SJSA1 (cell line): ENCODE measurements at regions not wholly inside any gene's neighbourhood (a gene's known extent, or its start where the extent isn't known, plus 50 kb on each side); places are given as distances from the start of the nearest gene placed in this dataset.
A peak's percentile ranks its signal among the peaks of the same experiment; 100 is the strongest.

ENCODE experiments used
- DNase-seq, 2 experiments: peaks; one replicate each; pipeline ENCODE4 v3.0.0-alpha.2; 2015 to 2020; ENCODE audit warnings: low spot score in 2 of 2, low read depth in 1 of 2
- H3K27ac ChIP-seq: fragments of 250-450 bp; sonication (Bioruptor Pico); 2 replicates; pipeline ENCODE4 v1.5.1; 2020; ENCODE audit warnings: mild to moderate bottlenecking, moderate library complexity
- H3K27me3 ChIP-seq: fragments of 250-450 bp; sonication (Bioruptor Pico); replicated peaks from 2 replicates; pipeline ENCODE4 v1.5.1; 2020; ENCODE audit warnings: mild to moderate bottlenecking, moderate library complexity
- H3K36me3 ChIP-seq: fragments of 250-450 bp; sonication (Bioruptor Pico); 2 replicates; pipeline ENCODE4 v1.5.1; 2020; ENCODE audit warnings: mild to moderate bottlenecking
- H3K4me1 ChIP-seq: fragments of 250-450 bp; sonication (Bioruptor Pico); replicated peaks from 2 replicates; pipeline ENCODE4 v1.6.1; 2021; ENCODE audit warnings: mild to moderate bottlenecking
- H3K4me3 ChIP-seq: fragments of 250-450 bp; sonication (Bioruptor Pico); 2 replicates; pipeline ENCODE4 v1.5.1; 2020; ENCODE audit warnings: mild to moderate bottlenecking
- H3K9me3 ChIP-seq: fragments of 250-450 bp; sonication (Bioruptor Pico); replicated peaks from 2 replicates; pipeline ENCODE4 v1.5.1; 2020; ENCODE audit warnings: mild to moderate bottlenecking

GRCh38 chr6:11633741-11634509 lies 96.4 kb downstream of the TMEM170B start:
- Histone ChIP-seq H3K9me3 (no peaks in the 10 kb centered on the region), H3K27me3 (no peaks in the 10 kb centered on the region), H3K36me3 (no peaks in the 10 kb centered on the region), H3K4me3 (no peak overlapping the region), H3K27ac (peak overlapping the region; percentile 86), H3K4me1 (peaks cover 37% of the 10 kb centered on the region)
- DNase-seq: no peak

GRCh38 chr6:11634948-11635347 lies 97.4 kb downstream of the TMEM170B start:
- Histone ChIP-seq H3K4me3 (no peak overlapping the region), H3K27ac (no peak overlapping the region), H3K4me1 (peaks cover 37% of the 10 kb centered on the region), H3K9me3 (no peaks in the 10 kb centered on the region), H3K27me3 (no peaks in the 10 kb centered on the region), H3K36me3 (no peaks in the 10 kb centered on the region)
- DNase-seq: no peak

GRCh38 chr6:11636121-11636520 lies 98.6 kb downstream of the TMEM170B start:
- no peak for DNase-seq
- peaks cover 39% of the 10 kb centered on the region for H3K4me1 ChIP-seq
- no peak overlapping the region for H3K4me3 ChIP-seq
- no peaks in the 10 kb centered on the region for H3K27me3 ChIP-seq
- no peaks in the 10 kb centered on the region for H3K36me3 ChIP-seq
- no peaks in the 10 kb centered on the region for H3K9me3 ChIP-seq
- H3K27ac ChIP-seq: no peak overlapping the region

GRCh38 chr6:11637266-11637665 lies 99.7 kb downstream of the TMEM170B start:
- DNase-seq: peak in 1 of 2 experiments; percentile 36
- H3K27ac ChIP-seq: peak overlapping the region; percentile 20; the same call in 1 of the 2 replicates

GRCh38 chr6:11639376-11640235 lies 102.1 kb downstream of the TMEM170B start:
- Histone ChIP-seq H3K9me3 (peaks cover 4% of the 10 kb centered on the region; the same call in 1 of the 2 replicates), H3K27me3 (no peaks in the 10 kb centered on the region), H3K4me3 (no peak overlapping the region), H3K4me1 (peaks cover 29% of the 10 kb centered on the region), H3K27ac (no peak overlapping the region), H3K36me3 (0 out of 2 replicates have a peak, but pooled peaks cover under 1% of the 10 kb centered on the region)
- no peak for DNase-seq

More at GRCh38 chr6:11637266-11637665, 99.7 kb downstream of the TMEM170B start:
- H3K36me3 ChIP-seq: no peaks in the 10 kb centered on the region
- no peaks in the 10 kb centered on the region for H3K27me3 ChIP-seq
- H3K4me1 ChIP-seq: peaks cover 40% of the 10 kb centered on the region
- H3K4me3 ChIP-seq: no peak overlapping the region
- H3K9me3 ChIP-seq: peaks cover 4% of the 10 kb centered on the region; the same call in 1 of the 2 replicates

GRCh38 chr6:11640486-11640885 lies 102.9 kb downstream of the TMEM170B start:
- Histone ChIP-seq H3K36me3 (peaks cover 4% of the 10 kb centered on the region; the same call in 1 of the 2 replicates), H3K27me3 (no peaks in the 10 kb centered on the region), H3K4me3 (no peak overlapping the region), H3K9me3 (peaks cover 4% of the 10 kb centered on the region; the same call in 1 of the 2 replicates), H3K27ac (no peak overlapping the region), H3K4me1 (peaks cover 30% of the 10 kb centered on the region)
- no peak for DNase-seq

GRCh38 chr6:11644071-11644470 lies 106.5 kb downstream of the TMEM170B start:
- Histone ChIP-seq H3K27me3 (no peaks in the 10 kb centered on the region), H3K4me1 (peaks cover 27% of the 10 kb centered on the region), H3K4me3 (no peak overlapping the region), H3K27ac (no peak overlapping the region), H3K36me3 (peaks cover 4% of the 10 kb centered on the region; the same call in 1 of the 2 replicates), H3K9me3 (peaks cover 7% of the 10 kb centered on the region)
- DNase-seq: no peak

- Histone ChIP-seq H3K27ac (no peak overlapping the region), H3K4me1 (peaks cover 32% of the 10 kb centered on the region), H3K9me3 (peaks cover 7% of the 10 kb centered on the region), H3K27me3 (no peaks in the 10 kb centered on the region), H3K36me3 (peaks cover 4% of the 10 kb centered on the region; the same call in 1 of the 2 replicates), H3K4me3 (no peak overlapping the region)
- no peak for DNase-seq
Observed at GRCh38 chr6:11644601-11645000, 107.1 kb downstream of the TMEM170B start.

- Histone ChIP-seq H3K9me3 (peaks cover 7% of the 10 kb centered on the region), H3K27me3 (no peaks in the 10 kb centered on the region), H3K4me1 (peaks cover 36% of the 10 kb centered on the region), H3K4me3 (no peak overlapping the region), H3K36me3 (peaks cover 4% of the 10 kb centered on the region; the same call in 1 of the 2 replicates), H3K27ac (no peak overlapping the region)
- DNase-seq: no peak
Observed at GRCh38 chr6:11645016-11645415, 107.5 kb downstream of the TMEM170B start.

GRCh38 chr6:11648436-11648775 lies 110.9 kb downstream of the TMEM170B start:
- Histone ChIP-seq H3K27me3 (no peaks in the 10 kb centered on the region), H3K36me3 (peaks cover 4% of the 10 kb centered on the region; the same call in 1 of the 2 replicates), H3K4me3 (no peak overlapping the region), H3K4me1 (peaks cover 58% of the 10 kb centered on the region), H3K9me3 (peaks cover 2% of the 10 kb centered on the region; the same call in 1 of the 2 replicates), H3K27ac (no peak overlapping the region)
- no peak for DNase-seq

- DNase-seq: no peak
- peaks cover 63% of the 10 kb centered on the region for H3K4me1 ChIP-seq
- no peaks in the 10 kb centered on the region for H3K27me3 ChIP-seq
- peak overlapping the region; percentile 96 for H3K27ac ChIP-seq
- H3K36me3 ChIP-seq: peaks cover 4% of the 10 kb centered on the region; the same call in 1 of the 2 replicates
- H3K9me3 ChIP-seq: peaks cover 2% of the 10 kb centered on the region; the same call in 1 of the 2 replicates
- H3K4me3 ChIP-seq: no peak overlapping the region
Observed at GRCh38 chr6:11648889-11649288, 111.3 kb downstream of the TMEM170B start.

GRCh38 chr6:11650025-11650696 lies 112.6 kb downstream of the TMEM170B start:
- H3K27me3 ChIP-seq: no peaks in the 10 kb centered on the region
- H3K9me3 ChIP-seq: peaks cover 2% of the 10 kb centered on the region; the same call in 1 of the 2 replicates
- peak; percentile 97 to 98 for DNase-seq
- peak overlapping the region; percentile 96 for H3K27ac ChIP-seq
- H3K36me3 ChIP-seq: no peaks in the 10 kb centered on the region; the same call in 1 of the 2 replicates
- peaks cover 76% of the 10 kb centered on the region for H3K4me1 ChIP-seq
- no peak overlapping the region for H3K4me3 ChIP-seq

GRCh38 chr6:11650711-11651110 lies 113.2 kb downstream of the TMEM170B start:
- H3K4me1 ChIP-seq: peaks cover 78% of the 10 kb centered on the region
- no peaks in the 10 kb centered on the region for H3K27me3 ChIP-seq
- no peak overlapping the region for H3K4me3 ChIP-seq
- DNase-seq: no peak
- peak overlapping the region; percentile 96 for H3K27ac ChIP-seq
- no peaks in the 10 kb centered on the region; the same call in 1 of the 2 replicates for H3K36me3 ChIP-seq
- H3K9me3 ChIP-seq: peaks cover 2% of the 10 kb centered on the region; the same call in 1 of the 2 replicates
